ENCODE measurements at regions not wholly inside any gene's neighbourhood (a gene's known extent, or its start where the extent isn't known, plus 50 kb on each side); places are given as distances from the start of the nearest gene placed in this dataset.

DNA sequence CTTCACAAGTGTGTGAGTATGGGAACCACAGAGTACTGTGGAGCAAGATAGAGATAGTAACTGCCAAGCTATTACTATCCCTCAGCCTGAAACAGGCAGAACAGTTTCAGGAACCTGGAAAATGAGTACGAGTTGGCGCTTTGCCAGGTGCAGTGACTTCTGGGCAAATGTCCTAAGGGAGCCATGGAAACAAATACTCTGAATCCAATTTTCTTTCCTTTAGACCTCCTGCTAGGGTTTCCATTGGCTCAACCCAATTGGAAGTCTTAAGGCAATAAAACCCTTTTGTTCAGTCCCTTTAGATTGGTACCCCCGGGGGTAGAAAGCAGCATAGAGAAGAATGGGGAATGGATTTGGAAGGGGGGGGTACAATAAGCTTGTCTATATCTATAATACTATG, 205.0 kb upstream of the EPHA7 start:
- no peak overlapping the region for H3K27ac ChIP-seq (ENCODE audit: low read depth, low read length)
- no peak overlapping the region for H3K9ac ChIP-seq (ENCODE audit: low read length)
- ChIA-PET RAD21 (ENCODE audit: low non-redundant PET in 1 of 2, low total read pairs in 2 of 2, uncharacterized antibody in 2 of 2, unreplicated experiment in 2 of 2) (no interaction called here), CTCF (no interaction called here), POLR2A (no interaction called here)
- H3K36me3 ChIP-seq (ENCODE audit: control insufficient read depth in 1 of 2, insufficient read depth in 2 of 2, low read length in 2 of 2), result no peaks in the 10 kb centered on the region
- no TSS peak for BruUV-seq (replicated peaks)
- no peak overlapping the region for H2AFZ ChIP-seq (ENCODE audit: low read depth, low read length, poor library complexity, severe bottlenecking)
- H3K4me1 ChIP-seq (ENCODE audit: control insufficient read depth in 1 of 2, insufficient read depth in 2 of 2, low read length in 2 of 2), result no peaks in the 10 kb centered on the region
- H3K4me3 ChIP-seq (replicated peaks in 1 of 2; ENCODE audit: low read depth in 1 of 2, low read length in 2 of 2), result no peak overlapping the region
- no peak for ATAC-seq
- no peak overlapping the region for H3K4me2 ChIP-seq (ENCODE audit: low read length)
- peaks cover 0 to 8% of the 10 kb centered on the region in 2 experiments; a peak in 2 of 4 replicates for H3K9me3 ChIP-seq (ENCODE audit: control insufficient read depth in 1 of 2, insufficient read depth in 1 of 2, low read depth in 1 of 2, low read length in 2 of 2)
- no peaks in the 10 kb centered on the region for H3K9me2 ChIP-seq (ENCODE audit: insufficient read depth)
- TF ChIP-seq, protein P1, sequence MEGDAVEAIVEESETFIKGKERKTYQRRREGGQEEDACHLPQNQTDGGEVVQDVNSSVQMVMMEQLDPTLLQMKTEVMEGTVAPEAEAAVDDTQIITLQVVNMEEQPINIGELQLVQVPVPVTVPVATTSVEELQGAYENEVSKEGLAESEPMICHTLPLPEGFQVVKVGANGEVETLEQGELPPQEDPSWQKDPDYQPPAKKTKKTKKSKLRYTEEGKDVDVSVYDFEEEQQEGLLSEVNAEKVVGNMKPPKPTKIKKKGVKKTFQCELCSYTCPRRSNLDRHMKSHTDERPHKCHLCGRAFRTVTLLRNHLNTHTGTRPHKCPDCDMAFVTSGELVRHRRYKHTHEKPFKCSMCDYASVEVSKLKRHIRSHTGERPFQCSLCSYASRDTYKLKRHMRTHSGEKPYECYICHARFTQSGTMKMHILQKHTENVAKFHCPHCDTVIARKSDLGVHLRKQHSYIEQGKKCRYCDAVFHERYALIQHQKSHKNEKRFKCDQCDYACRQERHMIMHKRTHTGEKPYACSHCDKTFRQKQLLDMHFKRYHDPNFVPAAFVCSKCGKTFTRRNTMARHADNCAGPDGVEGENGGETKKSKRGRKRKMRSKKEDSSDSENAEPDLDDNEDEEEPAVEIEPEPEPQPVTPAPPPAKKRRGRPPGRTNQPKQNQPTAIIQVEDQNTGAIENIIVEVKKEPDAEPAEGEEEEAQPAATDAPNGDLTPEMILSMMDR (IDR thresholded peaks at IDR 0.05 in 2 of 3, conservative IDR thresholded peaks at IDR 0.05 in 1 of 3; ENCODE audit: borderline replicate concordance in 1 of 3, insufficient read depth in 1 of 3, low read depth in 2 of 3, low read length in 2 of 3), result no peak
- TF ChIP-seq SRF (IDR thresholded peaks at IDR 0.05; ENCODE audit: low read depth) (no peak), ELF1 (IDR thresholded peaks at IDR 0.05; ENCODE audit: borderline replicate concordance, low read depth) (no peak), EZH2 (IDR thresholded peaks at IDR 0.05) (no peak), RAD21 (IDR thresholded peaks at IDR 0.05; ENCODE audit: low read depth) (no peak)
- TF ChIP-seq, protein P2, sequence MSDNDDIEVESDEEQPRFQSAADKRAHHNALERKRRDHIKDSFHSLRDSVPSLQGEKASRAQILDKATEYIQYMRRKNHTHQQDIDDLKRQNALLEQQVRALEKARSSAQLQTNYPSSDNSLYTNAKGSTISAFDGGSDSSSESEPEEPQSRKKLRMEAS (IDR thresholded peaks at IDR 0.05), result no peak
- intact Hi-C loops (cut with micrococcal nuclease), result no loop called here
- DNase-seq (ENCODE audit: low read depth, low spot score), result no peak
- no peaks in the 10 kb centered on the region for H3K27me3 ChIP-seq (ENCODE audit: insufficient read depth, low read length)
- H3K79me2 ChIP-seq (ENCODE audit: insufficient read depth, low read length), result no peaks in the 10 kb centered on the region
- no peaks in the 10 kb centered on the region for H4K20me1 ChIP-seq (ENCODE audit: insufficient read depth)

DNA sequence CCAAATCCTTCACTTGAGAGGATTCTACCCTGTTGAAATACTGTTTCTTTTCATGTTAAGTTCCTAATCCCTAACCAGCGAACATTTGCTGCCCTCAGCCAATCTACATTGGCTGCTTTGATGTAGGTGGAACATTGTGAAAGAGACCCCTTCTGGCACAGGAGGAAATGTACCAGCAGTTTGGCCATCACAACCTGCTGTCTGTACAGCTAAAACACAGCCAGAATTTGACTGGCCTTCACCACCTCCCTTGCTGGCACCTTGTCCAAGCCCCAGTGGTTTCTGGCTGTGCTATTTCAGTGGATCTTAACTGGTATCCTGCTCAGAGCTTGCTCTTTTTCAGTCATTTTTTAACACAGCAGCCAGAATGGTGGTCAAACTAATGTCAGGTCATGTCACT, 202.1 kb upstream of the EPHA7 start:
- Histone ChIP-seq H4K20me1 (ENCODE audit: insufficient read depth) (no peaks in the 10 kb centered on the region), H3K4me1 (ENCODE audit: control insufficient read depth in 1 of 2, insufficient read depth in 2 of 2, low read length in 2 of 2) (no peaks in the 10 kb centered on the region), H3K79me2 (ENCODE audit: insufficient read depth, low read length) (no peaks in the 10 kb centered on the region), H2AFZ (ENCODE audit: low read depth, low read length, poor library complexity, severe bottlenecking) (no peak overlapping the region), H3K4me2 (ENCODE audit: low read length) (no peak overlapping the region), H3K9me3 (ENCODE audit: control insufficient read depth in 1 of 2, insufficient read depth in 1 of 2, low read depth in 1 of 2, low read length in 2 of 2) (peaks cover 0 to 5% of the 10 kb centered on the region in 2 experiments; a peak in 2 of 4 replicates), H3K4me3 (replicated peaks in 1 of 2; ENCODE audit: low read depth in 1 of 2, low read length in 2 of 2) (no peak overlapping the region), H3K27ac (ENCODE audit: low read depth, low read length) (no peak overlapping the region), H3K9me2 (ENCODE audit: insufficient read depth) (no peaks in the 10 kb centered on the region), H3K36me3 (ENCODE audit: control insufficient read depth in 1 of 2, insufficient read depth in 2 of 2, low read length in 2 of 2) (no peaks in the 10 kb centered on the region), H3K27me3 (ENCODE audit: insufficient read depth, low read length) (no peaks in the 10 kb centered on the region), H3K9ac (ENCODE audit: low read length) (no peak overlapping the region)
- ChIA-PET CTCF (no interaction called here), POLR2A (no interaction called here), RAD21 (ENCODE audit: low non-redundant PET in 1 of 2, low total read pairs in 2 of 2, uncharacterized antibody in 2 of 2, unreplicated experiment in 2 of 2) (no interaction called here)
- no TSS peak for BruUV-seq (replicated peaks)
- intact Hi-C loops (cut with micrococcal nuclease), result no loop called here
- no peak for ATAC-seq
- no peak for DNase-seq (ENCODE audit: low read depth, low spot score)
- TF ChIP-seq RAD21 (IDR thresholded peaks at IDR 0.05; ENCODE audit: low read depth) (no peak), TCF7L2 (IDR thresholded peaks at IDR 0.05; ENCODE audit: borderline replicate concordance, extremely low read depth, insufficient read depth, insufficient read length) (peak; percentile 63), SP1 (IDR thresholded peaks at IDR 0.05; ENCODE audit: low read depth) (no peak)

Data from HCT116 (cell line).